ENCODE measurements at regions not wholly inside any gene's neighbourhood (a gene's known extent, or its start where the extent isn't known, plus 50 kb on each side); places are given as distances from the start of the nearest gene placed in this dataset.

DNA sequence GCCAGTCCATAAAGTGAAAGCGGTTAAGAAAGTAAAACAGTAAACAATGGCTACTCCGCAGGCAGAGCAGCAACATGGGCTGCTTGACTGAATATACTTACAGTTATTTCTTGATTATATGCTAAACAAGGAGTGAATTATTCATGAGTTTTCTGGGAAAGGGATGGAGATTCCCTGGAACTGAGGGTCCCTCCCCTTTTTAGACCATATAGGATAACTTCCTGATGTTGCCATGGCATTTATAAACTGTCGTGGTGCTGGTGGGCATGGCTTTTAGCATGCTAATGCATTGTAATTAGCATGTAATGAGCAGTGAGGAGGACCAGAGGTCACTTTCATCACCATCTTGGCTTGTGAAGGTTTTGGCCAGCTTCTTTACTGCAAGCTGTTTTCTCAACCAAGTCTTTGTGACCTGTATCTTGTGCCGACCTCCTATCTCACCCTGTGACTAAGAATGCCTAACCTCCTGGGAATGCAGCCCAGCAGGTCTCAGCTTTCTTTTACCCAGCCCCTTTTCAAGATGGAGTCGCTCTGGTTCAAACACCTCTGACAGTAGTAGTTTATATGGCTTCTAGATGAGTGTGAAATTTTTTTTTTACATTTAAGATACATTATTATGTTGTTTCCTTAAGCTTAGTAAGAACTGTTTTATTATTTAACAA is 514.8 kb upstream of the TENM3 start:
- no peak for DNase-seq (ENCODE audit: low read depth in 2 of 2)

DNA sequence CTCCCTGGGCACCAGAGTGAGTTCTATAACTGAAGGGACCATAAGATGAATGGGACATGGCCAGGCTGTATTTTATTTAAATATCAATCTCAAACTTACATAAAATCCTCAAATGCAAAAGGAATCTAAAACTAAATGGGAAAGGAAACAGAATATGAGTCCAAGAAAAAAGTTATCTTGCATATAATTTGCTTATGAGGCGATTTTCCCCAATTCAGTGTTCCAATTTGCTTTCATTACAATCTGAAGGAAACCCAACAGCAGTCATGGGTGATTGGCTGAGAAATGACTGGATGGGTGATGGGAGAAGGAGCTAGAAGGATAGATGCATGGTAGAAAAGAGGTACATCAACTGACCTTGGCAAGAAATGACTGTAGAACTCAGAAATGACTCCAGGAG is 511.3 kb upstream of the TENM3 start:
- no peak for DNase-seq (ENCODE audit: low read depth in 2 of 2)

DNA sequence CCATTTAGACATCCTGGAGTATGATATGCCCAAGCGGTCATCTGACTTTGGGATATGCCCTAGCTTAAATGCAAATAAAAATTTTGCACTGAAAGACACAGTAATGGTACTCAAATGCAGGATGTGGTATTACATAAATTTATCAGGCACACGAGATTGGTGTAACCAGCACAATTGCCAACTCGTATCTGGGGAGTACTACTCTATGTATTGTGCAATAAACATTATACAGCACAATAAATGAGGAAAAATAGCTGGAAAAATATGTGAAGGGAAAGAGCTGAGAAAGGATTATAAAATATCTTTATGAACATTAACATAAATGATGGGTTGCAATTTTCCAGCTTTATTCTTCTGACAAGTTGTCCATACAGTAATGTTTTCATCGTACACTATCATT is 505.5 kb upstream of the TENM3 start:
- no peak for DNase-seq (ENCODE audit: low read depth in 2 of 2)

DNA sequence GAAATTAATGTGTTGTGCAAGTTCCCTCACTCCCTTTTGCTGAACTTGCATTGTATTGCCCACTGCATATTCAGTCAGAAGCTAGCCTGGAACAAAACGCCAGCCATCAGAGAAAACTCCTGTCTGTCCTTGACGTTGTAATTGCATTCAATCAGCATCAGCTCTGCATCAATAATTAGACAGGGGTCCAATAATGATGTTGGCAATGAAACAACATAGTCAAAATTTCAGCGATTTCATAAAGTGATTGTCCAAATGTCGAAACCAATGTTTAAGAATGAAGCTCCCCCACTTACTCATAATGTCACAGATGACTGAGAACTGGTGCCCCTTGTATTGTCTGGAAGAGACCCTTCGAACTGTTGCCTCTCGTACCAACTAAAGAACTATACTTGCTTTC is 504.2 kb upstream of the TENM3 start:
- no peak for DNase-seq (ENCODE audit: low read depth in 2 of 2)

DNA sequence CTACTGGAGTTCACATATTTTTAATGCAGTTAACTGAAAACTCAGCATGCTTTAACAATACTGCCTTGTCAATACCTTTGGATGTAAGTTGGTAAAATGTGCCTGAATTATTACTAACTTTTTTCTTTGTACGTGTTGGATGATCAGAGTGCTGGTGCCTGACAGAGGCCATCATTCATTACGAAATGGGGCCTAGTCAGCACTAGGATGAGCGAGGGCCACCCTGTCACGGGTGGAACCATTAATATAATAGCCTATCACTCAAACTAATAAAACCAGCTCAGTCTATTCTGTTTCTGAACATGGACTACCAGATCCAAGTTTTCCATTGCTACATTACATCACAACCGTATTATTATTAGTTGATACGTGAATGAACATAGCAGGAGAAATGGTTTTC is 501.7 kb upstream of the TENM3 start:
- no peak for DNase-seq (ENCODE audit: low read depth in 2 of 2)

DNA sequence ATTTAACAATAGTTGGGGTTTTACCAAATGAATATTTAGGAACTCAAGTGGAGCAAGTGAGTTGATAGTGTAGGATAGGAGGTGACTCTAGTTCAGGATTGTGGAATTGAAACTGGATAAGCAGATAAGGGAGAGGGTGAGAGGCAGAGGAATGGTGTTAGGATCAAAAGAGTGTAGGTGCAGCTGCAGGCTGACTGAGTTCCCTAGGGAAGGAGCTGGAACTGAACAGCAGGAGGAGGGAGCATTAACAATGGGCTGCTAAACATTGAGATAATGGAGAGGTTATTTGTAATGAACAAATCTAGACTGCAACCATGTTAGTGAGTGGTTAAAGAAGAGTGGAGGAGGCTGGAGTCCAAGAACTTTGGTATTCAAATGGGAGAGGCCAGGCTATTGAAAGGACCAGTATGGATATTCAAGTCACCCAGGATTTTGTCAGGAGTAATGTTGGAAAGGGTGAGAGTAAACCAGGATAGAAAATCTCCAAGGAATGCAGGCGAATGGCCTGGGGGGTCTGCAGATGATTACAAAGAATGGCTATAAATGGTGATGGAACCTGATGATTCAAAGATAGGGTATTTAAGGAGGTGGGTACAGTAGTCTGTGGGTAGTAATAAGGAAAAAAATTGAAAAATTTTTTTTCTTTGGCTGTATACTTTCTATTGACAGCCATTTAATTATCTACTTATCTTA is 497.1 kb upstream of the TENM3 start:
- no peak for DNase-seq (ENCODE audit: low read depth in 2 of 2)

DNA sequence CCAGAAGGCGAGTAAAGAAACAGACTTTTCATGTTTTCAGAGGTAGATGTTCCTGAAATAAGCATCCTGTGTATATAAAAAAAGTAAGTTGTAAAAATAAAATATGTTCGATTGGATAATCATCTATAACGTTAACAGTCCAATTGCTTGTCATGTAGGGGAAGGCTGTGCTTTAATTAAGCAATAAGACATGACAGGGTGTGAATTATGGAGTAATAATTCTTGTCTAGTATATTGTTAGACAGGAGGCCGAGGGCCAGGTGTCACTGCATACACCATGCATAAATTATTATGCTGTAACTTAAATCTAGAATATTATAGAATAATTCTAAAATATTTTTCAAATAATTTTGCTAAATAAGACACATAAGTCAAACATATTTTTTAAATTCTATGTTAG is 494.6 kb upstream of the TENM3 start:
- DNase-seq (ENCODE audit: low read depth in 2 of 2): no peak

DNA sequence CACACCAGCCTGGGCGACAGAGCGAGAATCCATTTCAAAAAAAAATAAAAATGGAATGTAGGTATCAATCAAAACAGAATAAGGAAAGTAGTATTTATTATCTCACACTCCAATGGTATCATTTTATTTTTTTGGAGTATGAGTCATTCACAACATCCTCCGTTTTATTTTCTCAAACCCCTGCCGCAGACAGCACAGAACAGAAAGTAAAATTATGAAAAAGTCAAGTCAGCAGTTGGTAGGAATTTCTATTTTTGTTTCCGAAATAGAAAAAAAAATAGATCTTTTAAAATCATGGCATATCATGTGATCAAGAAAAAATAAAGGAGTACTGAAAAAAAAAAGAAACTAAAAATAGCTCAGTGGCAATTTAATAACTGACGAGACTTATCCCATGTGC is 490.7 kb upstream of the TENM3 start:
- DNase-seq (ENCODE audit: low read depth in 2 of 2): no peak

DNA sequence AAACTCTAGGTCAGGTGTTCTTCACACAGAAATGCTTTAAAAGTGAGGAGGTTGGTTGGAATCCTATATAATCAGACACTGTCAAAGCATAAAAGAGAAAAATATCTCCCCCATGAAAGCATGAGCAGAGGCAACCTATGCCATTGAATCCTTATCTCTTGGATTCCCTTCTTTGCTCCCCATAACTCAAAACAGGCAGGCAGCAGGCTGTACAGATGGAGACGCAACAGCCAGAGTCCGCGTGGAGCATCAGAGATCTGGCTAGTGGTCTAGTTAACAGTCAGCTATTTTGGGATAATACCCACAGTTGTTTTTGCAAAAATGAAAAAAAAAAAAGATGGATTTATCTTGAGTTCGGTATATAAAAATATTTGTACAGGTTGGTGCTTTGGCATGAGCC is 490.0 kb upstream of the TENM3 start:
- DNase-seq (ENCODE audit: low read depth in 2 of 2): no peak

DNA sequence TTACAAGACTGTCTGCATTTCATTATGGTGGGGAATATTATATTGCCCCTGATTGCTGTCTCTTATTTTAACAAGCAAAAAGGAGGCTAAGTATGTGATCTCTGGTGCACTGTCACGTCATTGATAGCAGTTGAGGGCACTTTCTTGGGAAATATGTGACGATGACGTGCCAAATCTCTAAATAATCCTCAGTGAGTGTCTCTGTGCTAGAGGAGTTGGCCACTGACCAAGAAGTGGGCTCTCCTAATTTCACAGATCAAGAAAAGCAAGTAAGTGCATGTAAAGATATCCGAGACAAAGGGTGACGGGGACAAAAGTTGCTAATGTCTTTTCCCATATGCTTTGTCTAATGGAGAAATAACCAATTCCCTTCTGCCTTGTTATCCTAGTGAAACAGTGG is 487.4 kb upstream of the TENM3 start:
- no peak for DNase-seq (ENCODE audit: low read depth in 2 of 2)

DNA sequence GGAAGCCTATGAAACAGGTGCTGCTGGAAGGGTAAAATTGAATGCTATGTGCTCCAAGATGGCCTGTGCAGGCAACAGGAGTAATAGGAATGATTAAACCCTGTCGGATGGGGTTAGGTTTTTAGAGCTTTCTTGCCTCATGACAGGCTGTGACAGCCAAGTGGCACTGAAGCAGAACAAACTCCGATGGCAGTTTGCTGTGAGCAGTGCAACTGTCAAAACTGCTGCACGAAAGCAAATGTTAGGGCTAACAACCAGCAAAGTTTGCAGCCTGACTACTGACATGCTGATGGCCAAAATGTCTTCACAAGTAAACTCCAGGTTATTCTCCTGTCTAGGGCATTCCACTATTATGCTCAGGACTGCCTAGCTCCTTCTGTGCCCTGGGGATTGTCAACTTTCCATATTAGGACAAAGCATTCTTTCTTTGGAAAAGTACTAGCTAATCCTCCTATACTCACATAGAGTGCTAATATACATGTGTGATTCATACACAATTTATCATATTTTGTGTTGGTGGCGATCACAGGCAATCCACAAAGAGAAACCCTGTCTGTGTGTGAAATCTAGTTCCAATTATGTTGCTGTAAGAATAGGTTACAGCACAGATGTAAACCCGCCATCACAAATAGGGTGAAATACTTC is 486.6 kb upstream of the TENM3 start:
- DNase-seq (ENCODE audit: low read depth in 2 of 2): no peak

DNA sequence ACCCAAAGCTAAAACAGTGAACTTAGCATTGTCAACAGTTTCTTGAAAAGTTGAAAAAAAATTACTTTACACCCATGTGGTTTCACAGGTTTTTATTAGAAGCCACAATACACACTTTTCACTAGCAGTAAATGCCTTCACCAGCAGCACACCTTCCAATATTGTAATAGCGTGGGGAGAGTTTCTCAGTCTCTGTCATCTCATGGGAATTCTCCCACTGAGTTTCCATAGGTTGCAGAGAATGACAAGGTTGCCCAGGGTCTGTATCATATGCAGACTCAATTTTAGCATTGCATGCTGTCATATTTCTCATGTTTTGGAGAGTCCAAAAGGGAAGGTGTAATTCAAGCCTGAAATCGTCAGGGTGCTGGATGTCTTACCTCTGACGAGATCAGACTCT is 486.1 kb upstream of the TENM3 start:
- no peak for DNase-seq (ENCODE audit: low read depth in 2 of 2)

DNA sequence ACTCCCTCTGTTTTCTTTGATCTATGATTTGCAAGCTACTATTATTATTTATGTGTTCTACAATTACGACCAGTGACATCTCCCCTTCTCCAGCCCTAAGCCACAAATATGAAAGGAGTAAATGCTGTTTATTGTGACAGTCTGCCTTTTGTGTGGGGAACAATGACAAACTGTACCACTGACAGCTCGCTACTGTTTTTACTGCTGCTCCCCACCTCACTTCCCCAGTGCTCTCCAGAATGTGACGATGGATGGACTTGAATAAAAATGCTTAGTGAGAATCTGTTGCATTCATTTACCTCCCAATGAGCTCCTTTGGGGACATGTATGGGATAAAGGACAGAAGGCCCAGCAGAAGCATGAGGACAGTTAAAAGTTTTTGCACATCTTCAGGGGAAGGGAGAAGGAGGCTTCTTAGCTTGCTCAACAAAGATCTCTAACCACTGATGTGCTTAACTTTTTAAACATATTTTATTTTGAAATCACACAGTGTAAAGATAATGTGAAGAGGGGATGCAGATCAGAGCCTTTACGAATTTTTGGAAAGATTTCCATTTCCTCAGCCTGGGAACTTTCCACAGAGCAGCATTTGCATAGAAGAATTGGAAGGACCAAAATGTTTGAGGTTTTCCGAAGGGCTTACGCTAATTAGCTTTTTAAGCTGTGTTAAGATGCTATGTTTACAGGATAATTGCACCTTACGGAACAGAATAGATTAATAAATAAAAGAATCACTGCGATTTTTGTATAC is 485.1 kb upstream of the TENM3 start:
- DNase-seq (ENCODE audit: low read depth in 2 of 2): no peak

DNA sequence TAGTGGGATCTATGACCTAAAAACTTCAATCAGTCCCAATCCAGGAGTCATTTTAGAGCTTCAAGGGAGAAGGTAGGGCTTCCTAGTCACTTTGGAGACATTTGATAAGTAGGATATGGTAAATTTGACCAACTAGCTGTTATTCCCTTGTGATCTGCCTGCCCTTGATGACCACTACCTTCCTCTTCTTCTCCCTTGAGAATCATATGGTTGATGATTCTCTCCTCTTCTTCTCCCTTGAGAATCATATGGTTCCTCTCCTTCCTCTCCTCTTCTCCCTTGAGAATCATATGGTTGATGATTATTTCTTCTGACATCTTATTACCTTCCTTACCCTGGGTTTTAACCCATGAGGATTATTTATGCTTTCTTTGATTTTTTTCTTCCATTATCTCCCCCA is 482.6 kb upstream of the TENM3 start:
- no peak for DNase-seq (ENCODE audit: low read depth in 2 of 2)

DNA sequence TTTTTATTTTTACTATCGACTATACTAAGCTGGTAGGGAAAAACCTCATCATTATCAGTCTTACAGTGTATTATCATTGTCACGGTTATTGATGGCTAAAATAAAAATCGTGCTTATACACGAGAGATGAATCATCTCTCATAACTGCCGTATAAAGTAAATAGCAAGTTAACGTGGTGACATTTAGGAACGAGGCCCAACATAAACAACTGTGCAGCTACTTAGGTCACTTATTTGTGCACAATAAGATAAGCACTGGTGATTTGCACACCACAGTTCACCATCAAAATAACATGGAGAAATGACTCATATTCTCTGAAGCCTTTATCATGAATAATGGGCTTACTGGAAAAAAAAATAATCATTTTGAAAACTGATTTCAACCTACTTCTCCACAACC is 482.0 kb upstream of the TENM3 start:
- DNase-seq (ENCODE audit: low read depth in 2 of 2): no peak

DNA sequence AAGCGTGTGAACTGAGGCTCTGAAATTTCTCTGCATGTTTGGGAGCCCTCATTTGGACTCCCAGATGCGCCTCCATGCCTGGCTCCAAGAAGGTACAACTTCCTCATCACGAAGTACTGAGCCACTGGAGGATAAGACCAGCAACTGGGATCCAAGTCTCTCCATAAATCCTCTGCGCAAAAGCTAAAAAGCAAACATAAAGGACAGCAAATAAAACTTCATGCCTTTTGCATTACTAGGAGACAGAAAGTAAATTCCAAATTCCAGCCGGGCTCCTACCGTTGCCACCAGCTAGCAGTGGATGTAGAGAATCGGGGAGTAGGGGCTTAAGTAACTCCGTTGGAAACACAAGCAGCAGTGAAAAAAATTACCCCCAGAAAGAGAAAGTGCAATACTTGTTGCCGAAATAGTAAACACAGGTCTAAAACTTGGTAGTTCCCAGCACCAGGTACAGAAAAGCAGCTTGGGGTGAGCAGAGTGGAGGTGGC is 477.1 kb upstream of the TENM3 start:
- no peak for DNase-seq (ENCODE audit: low read depth in 2 of 2)

DNA sequence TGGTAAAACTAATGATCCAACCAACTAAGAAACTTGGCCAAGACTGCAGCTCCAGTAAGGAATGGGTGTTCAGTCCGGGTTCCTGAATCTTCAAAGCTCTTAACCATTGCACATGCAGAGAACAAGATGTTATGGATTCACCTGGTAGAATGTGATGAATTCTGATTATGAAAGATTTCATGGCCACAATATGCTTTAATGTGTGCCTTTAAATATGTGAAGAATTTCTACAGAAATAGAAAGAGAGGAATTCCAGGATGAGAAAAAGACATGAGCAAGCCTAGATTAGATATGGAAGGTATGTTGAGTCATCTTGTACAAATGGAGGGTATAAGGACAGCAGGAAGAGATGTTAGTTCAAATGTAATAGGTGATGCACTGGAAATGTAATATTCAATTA is 472.2 kb upstream of the TENM3 start:
- DNase-seq (ENCODE audit: low read depth in 2 of 2): no peak

DNA sequence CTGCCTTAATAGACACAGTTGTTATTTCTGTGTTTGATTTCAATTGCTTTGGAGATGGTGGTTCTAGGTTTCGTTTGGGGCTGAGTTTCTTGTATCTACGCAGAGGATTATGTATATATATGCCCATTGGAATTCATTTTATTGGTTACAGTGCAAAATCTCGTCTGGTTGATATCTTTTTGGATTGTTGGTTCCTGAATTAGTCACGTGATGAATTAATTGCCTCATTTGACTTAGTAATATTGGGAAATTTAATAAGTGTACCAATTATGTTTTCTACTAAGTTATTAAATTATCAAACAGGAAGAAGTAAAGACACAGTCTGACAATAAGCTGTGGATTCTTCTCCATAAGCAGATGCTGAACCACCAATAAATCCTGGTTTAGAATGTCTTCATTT is 467.9 kb upstream of the TENM3 start:
- DNase-seq (ENCODE audit: low read depth in 2 of 2): no peak

DNA sequence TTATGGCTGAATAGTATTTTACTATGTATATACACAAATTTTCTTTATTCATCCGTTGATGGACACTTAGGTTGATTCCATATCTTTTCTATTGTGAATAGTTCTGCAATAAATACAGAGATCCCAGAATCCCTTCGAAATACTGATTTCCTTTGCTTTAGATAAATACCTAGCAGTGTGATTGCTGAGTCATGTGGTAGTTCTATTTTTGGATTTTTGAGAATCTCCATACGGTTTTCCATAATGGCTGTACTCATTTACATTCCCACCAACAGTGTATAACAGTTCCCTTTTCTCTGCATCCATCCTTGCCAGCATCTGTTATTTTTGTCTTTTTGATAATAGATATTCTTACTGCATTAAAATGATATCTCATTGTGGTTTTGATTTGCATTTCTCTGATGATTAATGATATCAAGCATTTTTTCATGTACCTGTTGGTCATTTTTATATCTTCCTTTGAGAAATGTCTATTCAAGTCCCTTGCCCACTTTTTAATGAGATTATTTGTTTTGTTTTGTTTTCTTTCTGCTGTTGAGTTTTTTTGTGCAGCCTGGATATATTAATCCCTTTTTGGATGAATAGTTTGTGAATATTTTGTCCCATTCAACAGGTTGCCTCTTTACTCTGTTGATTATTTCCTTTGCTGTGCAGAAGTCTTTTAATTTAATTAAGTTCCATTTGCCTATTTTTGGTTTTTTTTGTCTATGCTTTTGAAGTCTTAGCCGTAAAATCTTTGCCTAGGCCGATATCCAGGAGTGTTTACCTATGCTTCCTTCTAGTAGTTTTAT is 466.7 kb upstream of the TENM3 start:
- no peak for DNase-seq (ENCODE audit: low read depth in 2 of 2)

DNA sequence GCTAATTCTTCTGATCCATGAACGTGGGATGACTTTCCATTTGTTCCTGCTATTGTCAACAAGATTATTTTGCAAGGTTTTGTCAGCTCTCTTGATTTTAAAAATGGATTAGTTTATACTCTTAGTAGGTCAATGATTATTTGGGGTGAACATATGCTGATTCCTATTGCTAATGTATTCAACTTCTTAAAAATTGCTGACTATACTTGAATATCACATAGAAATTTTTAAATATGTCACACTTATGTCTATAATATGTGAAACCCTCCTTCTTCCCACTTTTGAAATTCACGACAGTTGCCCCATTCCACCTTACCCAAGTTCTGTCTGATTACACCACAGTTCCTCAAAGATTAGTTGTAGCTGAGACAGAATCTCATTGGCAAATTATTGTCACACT is 465.7 kb upstream of the TENM3 start:
- no peak for DNase-seq (ENCODE audit: low read depth in 2 of 2)

DNA sequence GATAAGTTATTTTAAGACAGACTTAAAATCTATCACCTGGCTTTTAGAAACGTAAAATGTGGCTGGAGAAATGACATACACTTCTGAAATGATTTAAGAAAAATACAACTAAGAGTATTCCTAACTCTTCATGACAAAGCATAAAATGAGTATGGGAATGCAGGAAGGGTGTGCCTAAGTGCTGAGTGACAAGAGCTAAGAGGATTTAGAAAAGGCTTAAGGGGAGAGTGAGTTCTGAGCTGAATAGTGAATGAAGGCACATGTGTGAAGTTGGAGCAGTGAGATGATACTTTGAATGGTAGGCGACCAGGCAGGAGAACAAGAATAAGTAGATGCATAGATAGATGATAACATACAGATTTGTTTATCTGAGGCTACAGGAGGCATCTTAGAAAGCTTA is 458.3 kb upstream of the TENM3 start:
- DNase-seq (ENCODE audit: low read depth in 2 of 2): no peak

DNA sequence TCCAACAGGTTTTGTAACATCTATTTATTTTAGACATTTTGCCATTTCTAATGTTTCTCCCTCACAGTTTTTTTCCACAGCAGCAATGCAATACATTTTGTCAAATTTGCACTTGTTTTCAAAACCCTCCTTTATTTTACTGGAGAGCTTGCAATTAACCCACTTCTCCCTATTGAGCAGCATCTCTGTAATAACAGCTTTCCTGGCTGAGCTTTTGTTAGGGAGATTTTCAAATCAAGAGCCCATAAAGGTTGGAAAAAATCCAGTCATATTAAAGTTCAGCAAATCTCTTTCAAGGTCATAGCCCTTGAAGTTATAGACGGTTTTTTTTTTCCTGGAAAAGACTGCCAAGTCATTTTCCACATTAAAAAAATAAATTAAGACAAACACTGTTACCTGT is 450.6 kb upstream of the TENM3 start:
- no peak for DNase-seq (ENCODE audit: low read depth in 2 of 2)

Data from stimulated activated CD4-positive, alpha-beta T cell treated with anti-CD3 and anti-CD28 coated beads, Interleukin-1b, Interleukin-23, amount 100 ng/mL, for 4 hours (primary cell).